OCI-LY3 (cell line): ENCODE measurements at regions not wholly inside any gene's neighbourhood (a gene's known extent, or its start where the extent isn't known, plus 50 kb on each side); places are given as distances from the start of the nearest gene placed in this dataset.

Experiments
- EZH2phosphoT487 ChIP-seq: fragments of 200-600 bp; shearing (Covaris generic); IDR thresholded peaks from 2 replicates; pipeline ENCODE4 v1.6.1; 2018; ENCODE audit warnings: antibody characterized with exemption, mixed run types, low read depth
- TF ChIP-seq, protein P1 (sequence below): fragments of 200-600, 300-600 bp; sonication (generic); IDR thresholded peaks from 2 replicates; pipeline ENCODE4 v1.5.1; 2014; ENCODE audit warnings: antibody characterized with exemption, low read length, low read depth

DNA sequence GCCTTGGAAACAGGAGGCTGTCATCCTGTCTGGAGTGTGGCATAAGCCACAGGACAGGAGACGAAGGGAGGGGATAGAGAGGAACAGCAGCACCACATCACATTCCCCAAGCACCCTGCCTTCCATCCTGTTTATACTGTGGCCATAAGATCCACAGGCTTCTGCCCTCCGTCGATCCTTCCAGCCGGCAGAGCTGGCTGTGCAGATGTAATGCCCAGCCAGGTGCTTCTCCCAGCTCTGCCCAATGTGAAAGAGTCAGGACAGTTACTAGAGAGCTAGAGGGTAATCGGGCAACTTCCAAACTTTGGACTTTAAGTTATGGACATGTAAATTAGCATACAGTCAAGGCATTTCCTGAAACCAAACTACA lies 368.4 kb downstream of the SOX9 start:
- TF ChIP-seq, protein P1, sequence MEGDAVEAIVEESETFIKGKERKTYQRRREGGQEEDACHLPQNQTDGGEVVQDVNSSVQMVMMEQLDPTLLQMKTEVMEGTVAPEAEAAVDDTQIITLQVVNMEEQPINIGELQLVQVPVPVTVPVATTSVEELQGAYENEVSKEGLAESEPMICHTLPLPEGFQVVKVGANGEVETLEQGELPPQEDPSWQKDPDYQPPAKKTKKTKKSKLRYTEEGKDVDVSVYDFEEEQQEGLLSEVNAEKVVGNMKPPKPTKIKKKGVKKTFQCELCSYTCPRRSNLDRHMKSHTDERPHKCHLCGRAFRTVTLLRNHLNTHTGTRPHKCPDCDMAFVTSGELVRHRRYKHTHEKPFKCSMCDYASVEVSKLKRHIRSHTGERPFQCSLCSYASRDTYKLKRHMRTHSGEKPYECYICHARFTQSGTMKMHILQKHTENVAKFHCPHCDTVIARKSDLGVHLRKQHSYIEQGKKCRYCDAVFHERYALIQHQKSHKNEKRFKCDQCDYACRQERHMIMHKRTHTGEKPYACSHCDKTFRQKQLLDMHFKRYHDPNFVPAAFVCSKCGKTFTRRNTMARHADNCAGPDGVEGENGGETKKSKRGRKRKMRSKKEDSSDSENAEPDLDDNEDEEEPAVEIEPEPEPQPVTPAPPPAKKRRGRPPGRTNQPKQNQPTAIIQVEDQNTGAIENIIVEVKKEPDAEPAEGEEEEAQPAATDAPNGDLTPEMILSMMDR, result no peak
- no peak for TF ChIP-seq EZH2phosphoT487
